GM10266 (cell line): ENCODE measurements at regions not wholly inside any gene's neighbourhood (a gene's known extent, or its start where the extent isn't known, plus 50 kb on each side); places are given as distances from the start of the nearest gene placed in this dataset.
"Not testable (repeated sequence)": the region's sequence is repeated elsewhere in the genome, so short reads cannot be mapped to it uniquely, and the experiment has no call there.

Experiments
- DNase-seq: peaks from one replicate; pipeline ENCODE4 v3.0.0; 2012; ENCODE audit errors: extremely low spot score
- TF ChIP-seq, protein P1 (sequence below): IDR thresholded peaks from 2 replicates; pipeline ENCODE4 v1.5.1; 2012; ENCODE audit warnings: mild to moderate bottlenecking, low read depth; ENCODE audit not compliant: control insufficient read depth, insufficient read depth; ENCODE audit errors: missing control alignments

DNA sequence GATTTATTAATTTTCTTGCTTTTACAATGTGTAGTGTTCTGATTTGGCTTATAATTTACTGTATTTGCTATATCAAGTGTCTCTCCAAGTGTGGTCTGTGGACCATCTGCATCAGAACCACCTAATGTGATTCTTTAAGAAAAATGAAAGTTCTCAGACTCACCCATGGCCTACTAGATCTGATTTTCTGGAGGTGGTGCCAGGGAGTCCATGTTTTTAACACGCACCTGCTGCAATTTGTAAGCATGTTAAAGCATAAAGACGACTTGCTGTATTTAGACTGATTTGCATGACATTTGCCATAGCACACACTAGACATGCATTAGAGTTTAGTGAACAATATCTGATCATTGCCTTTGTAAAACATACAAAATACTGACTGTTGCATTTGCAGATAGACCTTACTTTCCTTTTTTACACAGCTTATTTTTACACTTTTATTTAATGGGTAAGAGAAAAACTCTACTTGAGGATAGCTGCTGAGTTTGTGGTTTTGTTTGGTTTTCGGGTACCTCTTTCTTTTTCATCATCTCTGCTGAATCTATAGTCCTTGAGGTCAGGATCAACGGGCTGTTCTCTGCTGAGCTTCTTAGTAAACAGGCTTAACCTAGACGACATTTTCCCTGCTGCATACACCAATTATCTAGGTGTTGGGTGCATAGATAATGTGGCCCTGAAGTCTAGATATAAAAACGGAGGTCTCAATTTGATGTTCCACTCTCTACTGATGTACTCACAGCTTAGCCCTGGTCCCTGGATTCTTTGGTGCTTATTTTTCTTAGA lies 138.0 kb upstream of the ZNF366 start:
- TF ChIP-seq, protein P1, sequence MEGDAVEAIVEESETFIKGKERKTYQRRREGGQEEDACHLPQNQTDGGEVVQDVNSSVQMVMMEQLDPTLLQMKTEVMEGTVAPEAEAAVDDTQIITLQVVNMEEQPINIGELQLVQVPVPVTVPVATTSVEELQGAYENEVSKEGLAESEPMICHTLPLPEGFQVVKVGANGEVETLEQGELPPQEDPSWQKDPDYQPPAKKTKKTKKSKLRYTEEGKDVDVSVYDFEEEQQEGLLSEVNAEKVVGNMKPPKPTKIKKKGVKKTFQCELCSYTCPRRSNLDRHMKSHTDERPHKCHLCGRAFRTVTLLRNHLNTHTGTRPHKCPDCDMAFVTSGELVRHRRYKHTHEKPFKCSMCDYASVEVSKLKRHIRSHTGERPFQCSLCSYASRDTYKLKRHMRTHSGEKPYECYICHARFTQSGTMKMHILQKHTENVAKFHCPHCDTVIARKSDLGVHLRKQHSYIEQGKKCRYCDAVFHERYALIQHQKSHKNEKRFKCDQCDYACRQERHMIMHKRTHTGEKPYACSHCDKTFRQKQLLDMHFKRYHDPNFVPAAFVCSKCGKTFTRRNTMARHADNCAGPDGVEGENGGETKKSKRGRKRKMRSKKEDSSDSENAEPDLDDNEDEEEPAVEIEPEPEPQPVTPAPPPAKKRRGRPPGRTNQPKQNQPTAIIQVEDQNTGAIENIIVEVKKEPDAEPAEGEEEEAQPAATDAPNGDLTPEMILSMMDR: no peak
- no peak for DNase-seq

DNA sequence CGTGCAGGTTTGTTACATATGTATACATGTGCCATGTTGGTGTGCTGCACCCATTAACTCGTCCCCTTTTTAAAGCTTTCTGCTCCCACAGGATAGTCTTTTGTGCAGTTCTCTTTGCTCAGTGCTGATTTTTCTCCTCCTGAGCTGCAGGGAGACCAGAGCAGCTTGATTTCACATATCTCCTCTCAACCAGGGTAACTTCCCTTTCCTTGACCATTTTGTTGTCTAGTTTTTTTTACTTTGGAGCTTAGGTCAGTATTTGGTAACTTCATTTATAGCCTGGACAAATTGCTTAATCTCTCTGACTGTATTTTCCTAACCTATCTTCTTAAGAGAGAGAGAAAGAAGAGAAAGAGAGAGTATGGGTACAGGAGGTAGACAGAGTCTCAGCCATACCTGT lies 137.1 kb upstream of the ZNF366 start:
- TF ChIP-seq, protein P1: no peak
- no peak for DNase-seq

DNA sequence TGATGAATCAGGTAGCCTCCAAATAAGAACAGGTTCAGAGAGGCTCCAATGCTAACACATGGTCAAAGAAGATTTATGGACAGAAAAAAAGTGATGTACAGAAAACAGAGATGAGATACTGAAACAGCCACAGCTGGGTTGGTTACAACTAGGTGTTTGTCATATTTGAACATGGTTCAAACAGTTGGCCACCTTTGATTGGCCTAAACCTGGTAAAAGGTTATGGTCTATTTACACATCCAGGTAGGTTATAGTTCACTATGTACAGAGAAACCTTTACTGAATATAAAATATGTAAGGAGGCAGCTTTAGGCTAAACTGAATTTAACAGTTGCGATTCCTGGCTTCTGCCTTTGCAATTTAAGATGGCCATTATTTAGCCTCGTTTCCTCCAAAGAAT lies 134.0 kb upstream of the ZNF366 start:
- DNase-seq: no peak
- TF ChIP-seq, protein P1: no peak

DNA sequence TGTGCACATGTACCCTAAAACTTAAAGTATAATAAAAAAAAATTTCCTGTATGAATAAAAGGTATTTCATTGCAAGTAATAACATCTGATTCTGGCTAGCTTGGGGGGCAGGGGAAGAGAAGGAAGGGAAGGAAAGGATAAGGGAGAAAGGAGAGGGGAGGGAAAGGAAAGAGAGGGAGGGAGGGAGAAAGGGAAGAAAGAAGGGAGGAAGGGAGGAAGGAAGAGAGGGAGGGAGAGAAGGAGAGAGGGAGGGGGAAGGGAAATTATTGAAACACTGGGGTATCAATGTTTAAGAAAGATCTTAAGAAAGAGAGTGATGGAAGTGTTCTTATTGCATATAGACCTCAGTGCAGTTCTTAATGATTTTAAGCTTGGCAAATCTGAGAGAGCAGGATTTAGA lies 129.8 kb upstream of the ZNF366 start:
- DNase-seq: no peak
- TF ChIP-seq, protein P1: no peak

DNA sequence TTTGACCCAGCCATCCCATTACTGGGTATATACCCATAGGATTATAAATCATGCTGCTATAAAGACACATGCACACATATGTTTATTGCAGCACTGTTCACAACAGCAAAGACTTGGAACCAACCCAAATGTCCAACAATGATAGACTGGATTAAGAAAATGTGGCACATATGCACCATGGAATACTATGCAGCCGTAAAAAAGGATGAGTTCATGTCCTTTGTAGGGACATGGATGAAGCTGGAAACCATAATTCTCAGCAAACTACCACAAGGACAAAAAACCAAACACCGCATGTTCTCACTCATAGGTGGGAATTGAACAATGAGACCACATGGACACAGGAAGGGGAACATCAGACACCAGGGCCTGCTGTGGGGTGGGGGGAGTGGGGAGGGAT lies 129.4 kb upstream of the ZNF366 start:
- not testable (repeated sequence) for DNase-seq

DNA sequence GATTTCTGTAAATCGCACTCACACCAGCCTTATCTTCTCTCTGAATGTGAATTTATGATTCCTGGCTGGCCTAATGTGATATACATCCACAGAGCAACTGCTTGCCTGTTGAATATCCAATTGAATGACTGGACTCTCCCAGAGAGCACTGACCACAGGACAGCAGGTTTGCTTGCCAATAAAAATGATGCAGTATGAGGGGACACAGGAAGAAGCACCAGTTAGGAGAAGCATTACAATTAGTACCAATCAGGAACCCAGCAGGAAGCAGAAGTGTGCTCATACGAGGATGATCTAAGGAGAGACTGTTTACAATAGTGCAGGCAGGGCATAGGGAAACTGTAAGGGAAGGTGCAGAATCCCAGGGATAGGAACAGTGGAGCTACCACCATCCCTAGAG lies 127.2 kb upstream of the ZNF366 start:
- TF ChIP-seq, protein P1: no peak
- no peak for DNase-seq

DNA sequence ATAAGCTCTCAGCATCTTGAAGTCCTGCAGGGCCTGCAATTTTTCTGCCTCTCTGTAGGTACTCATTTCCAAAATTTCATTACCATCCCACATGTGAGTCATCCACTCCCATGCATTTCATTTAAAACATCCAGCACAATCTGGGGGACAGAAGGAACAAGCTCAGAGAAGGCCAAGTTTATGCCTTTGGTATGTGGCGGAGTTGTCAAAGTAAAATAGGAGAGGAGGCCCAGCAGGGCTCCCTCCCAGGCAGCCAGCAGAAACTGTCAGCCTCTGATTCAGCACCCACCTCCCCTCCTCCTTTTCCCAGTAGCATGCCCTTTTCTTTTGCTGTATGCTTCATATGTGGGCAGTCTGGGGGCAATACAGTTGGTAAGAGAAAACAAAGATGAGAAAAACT lies 126.4 kb upstream of the ZNF366 start:
- TF ChIP-seq, protein P1: no peak
- DNase-seq: no peak

DNA sequence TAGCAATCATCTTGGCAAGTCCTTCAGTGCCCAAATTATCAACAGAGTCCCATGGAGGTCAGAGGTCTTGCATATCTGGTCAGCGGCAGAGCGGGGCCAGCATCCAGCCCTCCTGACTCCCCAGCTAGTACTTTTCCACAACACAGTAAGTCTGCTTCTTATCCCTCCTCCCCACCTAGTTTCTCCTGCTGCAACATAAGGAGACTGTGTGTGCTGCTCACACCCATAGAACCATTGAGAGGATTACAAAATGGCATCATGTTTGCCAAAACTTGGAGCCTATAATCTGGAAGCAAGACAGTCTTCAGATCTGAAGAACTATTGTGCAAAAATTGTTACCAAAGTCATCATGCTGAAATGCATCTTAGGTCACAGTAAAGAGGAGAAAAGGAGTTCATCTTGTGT lies 125.8 kb upstream of the ZNF366 start:
- TF ChIP-seq, protein P1: no peak
- DNase-seq: no peak
